GM18505 (cell line): ENCODE measurements at regions not wholly inside any gene's neighbourhood (a gene's known extent, or its start where the extent isn't known, plus 50 kb on each side); places are given as distances from the start of the nearest gene placed in this dataset.

ENCODE experiments used
- ATAC-seq: cut with Tn5 transposase; IDR thresholded peaks from one replicate; pipeline ENCODE4 v1.9.1; 2021; ENCODE audit not compliant: unreplicated experiment
- POLR2A ChIP-seq: IDR thresholded peaks from 4 replicates; pipeline ENCODE4 v1.6.1; 2011; ENCODE audit warnings: borderline replicate concordance; ENCODE audit not compliant: insufficient read depth, insufficient read length; ENCODE audit errors: extremely low read depth

DNA sequence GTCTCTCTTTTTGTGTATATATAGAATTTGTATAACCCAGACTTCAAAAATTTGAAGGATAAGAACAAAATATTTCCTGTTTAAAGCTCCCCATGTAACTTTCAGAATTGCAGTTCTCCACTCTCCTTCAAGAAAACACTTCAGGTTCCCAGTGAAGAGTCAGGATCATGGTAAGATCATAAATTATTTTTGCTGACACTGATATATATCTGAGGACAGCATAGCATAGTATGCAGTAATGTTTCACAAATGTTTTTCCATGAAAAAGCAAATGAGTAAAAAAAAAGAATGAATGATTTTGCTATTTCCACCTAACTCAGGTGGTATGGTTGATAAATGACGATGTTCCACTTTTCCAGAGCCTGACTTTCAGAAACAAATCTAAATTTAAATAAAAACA, 545.6 kb upstream of the EPHA7 start:
- no peak for TF ChIP-seq POLR2A
- ATAC-seq = no peak

DNA sequence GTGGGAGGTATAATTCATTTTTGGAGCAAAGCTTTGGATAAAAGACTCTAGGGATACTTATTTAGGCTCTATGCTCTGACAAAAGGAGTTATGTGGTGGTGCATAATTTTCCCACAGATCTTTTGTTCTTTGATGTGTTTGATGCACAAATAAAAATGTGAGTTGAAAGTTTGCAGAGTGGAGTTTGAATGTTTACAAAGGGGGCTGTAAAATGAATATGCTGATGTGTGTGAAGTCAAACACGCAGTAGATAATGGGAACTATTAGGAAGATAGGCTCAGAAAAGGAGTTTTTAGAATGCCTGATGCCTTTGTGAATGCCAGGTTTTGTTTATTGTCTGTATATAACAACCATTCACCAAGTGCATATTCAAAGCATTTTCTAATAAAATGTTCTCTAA, 545.0 kb upstream of the EPHA7 start:
- no peak for TF ChIP-seq POLR2A
- ATAC-seq = no peak

DNA sequence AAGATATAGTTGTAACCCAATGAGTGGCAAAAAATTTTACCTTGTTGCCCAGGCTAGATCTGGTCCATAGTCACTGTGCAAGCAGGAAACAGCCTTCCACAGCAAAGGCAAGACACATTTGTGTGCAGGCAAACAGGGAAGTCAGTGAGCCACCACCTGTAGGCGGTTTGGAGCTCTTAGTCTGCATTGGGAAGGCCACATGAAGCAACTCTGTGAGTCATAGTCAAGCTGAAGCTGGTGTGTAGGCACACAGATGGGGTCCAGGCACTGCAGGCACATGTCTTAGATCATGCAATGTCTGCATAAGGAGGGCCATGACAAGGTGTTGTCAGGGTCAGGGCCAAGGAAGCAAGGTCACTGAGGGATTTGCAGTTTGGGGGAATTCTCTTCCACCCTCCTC, 543.2 kb upstream of the EPHA7 start:
- ATAC-seq = no peak
- no peak for TF ChIP-seq POLR2A

DNA sequence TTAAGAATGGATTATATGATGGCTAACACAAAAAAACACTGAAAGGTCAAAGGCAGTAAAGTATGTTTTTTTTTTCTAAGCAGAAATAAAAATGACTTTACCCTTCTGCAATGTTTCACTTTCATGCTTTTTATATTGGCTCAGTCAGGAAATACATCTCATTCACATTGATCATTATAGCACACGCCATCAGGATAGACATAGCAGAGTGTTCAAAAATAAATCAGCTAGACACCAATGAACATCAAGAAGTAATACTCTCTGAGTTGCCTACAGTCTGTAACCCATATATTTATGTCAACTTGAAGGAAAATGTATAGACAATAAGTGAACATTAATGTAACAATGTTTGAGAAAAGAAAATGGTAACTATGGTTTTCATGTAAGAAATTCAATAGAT, 535.2 kb upstream of the EPHA7 start:
- TF ChIP-seq POLR2A = no peak
- ATAC-seq = no peak

DNA sequence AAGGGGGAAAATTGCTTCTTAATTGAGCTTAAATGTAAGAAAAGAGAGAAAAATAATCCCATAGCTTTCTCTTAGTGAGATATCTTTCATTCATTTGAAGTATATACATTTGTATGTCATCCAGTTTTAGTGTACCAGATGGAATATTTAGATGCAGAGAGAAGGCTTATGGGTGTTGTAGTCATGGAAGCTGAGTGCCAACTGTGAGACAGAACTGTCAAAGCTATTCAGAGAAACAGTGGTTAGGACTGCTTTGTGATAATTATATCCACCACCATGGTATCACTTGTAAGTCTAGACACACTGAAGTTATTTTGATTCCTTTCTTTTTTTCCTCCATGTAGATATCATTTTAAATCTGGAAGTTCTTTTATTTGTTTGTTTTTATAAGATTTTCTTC, 524.3 kb upstream of the EPHA7 start:
- no peak for ATAC-seq
- TF ChIP-seq POLR2A = no peak

DNA sequence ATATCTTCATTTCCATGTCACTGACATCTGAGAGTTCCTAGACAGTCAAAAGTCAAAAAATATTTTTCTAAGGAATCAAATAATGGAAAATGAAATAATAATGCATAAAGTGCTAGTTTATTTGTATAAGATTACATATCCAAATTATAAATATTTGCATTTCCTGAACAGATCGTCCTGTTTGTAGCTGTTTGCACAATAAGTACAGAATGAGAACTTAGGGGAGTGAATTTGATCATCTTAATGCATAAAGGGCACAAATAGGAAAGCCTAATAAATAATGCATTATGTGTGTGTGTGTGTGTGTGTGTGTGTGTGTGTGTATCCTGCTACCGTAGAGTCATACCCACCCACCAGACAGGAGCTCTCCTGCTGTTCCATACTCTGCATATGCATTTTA, 521.0 kb upstream of the EPHA7 start:
- no peak for TF ChIP-seq POLR2A
- no peak for ATAC-seq

DNA sequence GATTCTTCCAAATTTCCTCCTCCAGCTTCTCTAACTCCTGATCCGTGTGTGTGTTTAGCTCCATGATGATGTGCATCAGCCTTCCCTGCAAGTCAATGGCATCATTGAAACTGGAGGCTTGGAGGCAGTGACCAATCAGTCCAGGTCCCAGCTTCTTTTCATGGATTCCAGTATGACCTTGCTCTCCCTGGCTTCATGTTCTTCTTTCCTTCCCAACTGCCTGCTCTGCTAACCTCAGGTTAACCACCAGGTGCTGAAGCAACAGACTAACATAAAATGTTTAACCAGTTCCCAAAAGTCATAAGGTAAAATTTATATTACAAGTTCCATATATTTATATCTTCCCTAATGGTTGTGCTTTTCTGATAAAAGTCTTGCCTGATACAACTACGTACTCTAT, 512.8 kb upstream of the EPHA7 start:
- ATAC-seq = no peak
- no peak for TF ChIP-seq POLR2A

DNA sequence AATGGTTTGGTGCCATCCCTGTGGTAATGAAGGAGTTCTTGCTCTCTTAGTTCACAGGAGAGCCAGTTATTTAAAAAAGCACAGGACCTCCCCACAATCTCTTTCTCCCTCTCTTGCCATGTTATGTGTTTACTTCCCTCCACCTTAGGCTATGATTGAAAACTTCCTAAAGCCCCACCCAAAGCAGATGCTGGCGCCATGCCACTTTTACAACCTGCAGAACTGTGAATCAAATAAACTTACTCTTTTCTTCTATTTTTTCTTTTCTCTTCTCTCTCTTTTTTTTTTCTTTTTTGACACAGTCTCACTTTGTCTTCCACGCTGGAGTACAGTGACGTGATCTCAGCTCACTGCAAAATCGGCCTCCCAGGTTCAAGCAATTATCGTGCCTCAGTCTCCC, 508.4 kb upstream of the EPHA7 start:
- ATAC-seq = no peak
- no peak for TF ChIP-seq POLR2A

DNA sequence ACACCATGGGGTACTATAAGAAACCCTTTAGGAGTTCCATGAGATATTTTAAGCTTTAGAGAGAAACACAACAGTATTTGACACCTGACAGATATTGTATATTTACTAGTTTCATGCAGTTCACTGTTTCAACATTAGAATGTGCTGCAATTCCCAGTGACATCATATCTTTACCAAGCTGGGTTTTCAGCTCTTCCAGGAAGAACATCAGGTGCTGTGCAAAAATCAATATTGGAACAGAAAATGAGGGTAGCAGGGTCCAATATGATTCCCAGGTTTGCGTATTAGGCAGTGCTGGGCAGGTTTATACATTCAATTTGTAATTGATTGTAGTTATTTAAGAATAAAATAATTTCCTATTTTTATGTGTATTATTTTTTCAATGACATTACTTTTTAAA, 500.0 kb upstream of the EPHA7 start:
- no peak for TF ChIP-seq POLR2A
- no peak for ATAC-seq

DNA sequence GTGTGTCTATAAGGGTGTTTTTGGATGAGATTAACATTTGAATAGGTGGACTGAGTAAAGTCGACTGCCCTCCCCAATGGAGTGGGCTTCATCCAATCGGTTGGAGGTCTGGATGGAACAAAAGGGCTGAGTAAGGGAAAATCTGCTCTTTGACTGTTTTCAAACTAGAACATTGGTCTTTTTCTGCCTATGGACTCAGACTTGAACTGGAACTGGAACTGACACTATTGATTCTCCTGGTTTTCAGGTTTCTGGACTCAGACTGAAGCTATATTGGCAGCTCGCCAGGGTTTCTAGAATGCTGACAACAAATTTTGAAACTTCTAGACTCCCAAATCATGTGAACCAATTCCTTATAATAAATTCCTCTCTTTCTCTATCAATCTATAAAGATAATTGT, 498.9 kb upstream of the EPHA7 start:
- ATAC-seq = no peak
- no peak for TF ChIP-seq POLR2A

DNA sequence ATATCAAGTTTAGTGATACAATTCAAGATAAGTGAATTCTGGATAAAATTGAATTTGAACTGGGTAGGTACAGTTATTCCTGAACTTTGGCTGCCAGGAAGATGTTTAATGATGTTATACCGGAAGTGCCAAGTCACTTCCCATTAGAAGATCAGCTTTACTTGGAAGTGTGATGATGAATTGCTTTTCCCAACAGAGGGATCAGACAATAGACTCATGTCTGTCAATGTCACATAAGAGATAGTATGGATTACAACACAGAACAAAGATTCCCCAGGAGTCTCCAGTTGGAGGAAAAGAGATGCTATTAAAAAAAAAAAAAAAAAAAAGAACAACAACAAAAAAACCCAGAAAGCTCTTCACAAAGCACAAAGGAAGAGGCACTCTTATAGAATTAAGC, 497.9 kb upstream of the EPHA7 start:
- TF ChIP-seq POLR2A = no peak

DNA sequence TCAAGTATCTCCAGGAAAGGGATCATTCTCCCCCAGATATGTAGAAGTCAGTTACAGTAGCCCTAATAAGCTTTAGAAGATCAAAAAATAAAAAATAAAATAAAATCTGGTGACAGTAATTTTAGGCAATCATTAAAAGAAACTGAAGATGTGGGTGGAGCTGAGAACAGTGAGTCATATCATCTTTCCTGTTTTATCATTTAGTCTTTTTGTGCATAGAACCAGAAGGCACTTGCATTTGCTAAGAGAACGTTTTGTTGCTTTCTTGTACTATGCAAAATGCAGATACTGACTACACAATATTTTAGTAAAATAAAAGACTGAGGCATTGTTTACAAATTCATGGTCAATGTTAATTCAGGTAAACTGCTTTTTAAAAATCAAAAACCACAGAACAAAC, 497.4 kb upstream of the EPHA7 start:
- ATAC-seq = no peak
- TF ChIP-seq POLR2A = no peak

More for the DNA sequence above, 497.9 kb upstream of the EPHA7 start:
- no peak for ATAC-seq

DNA sequence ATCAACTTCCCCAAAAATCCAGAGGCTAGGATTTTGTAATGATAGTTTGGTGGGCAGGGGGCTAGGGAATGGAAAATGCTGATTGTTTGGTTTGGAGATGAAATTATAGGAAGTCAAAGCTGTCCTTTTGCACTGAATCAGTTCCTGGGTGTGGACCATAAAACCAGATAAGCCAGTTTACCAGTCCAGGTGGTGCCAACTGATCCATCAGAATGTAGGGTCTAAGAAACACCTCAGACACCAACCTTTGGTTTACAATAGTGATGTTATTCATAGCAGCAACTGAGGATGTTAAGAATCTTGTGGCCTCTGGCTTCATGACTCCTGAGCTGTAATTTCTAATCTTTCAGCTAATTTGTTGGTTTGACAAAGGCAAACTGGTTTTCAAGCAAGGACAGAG, 496.6 kb upstream of the EPHA7 start:
- TF ChIP-seq POLR2A = no peak

DNA sequence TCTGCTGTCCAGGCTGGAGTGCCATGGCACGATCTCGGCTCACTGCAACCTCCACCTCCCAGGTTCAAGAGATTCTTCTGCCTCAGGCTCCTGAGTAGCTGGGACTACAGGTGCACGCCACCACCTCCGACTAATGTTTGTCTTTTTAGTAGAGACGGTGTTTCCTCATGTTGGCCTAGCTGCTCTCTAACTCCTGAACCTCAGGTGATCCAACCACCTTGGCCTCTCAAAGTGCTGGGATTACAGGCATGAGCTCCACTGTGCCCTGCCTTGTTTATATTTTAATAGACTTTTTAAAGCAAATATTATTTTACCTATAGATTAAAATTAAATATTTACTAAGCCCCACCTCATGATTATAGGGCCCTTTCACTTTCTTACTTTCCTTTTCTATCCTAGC, 483.2 kb upstream of the EPHA7 start:
- no peak for ATAC-seq
- TF ChIP-seq POLR2A = no peak

More for the DNA sequence above, 496.6 kb upstream of the EPHA7 start:
- no peak for ATAC-seq

DNA sequence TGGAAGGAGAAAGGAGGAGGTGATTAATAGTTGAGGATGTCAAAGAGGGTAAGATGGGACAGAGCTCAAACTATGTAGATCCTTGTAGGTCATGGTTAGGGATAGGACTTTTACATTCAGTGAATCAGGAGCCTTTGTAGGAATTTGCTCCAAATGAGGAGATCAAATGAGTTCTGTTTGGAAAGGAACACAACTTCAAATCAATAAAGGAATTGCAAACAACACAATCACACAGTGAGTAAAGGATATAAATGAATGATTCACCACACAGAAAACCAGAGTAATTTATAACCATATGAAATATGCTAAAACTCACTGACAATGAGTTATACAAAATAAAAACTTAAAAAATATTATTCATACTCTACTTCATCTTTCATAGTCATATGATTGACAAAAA, 480.8 kb upstream of the EPHA7 start:
- no peak for TF ChIP-seq POLR2A
- no peak for ATAC-seq
